Stimulated activated CD4-positive, alpha-beta T cell treated with anti-CD3 and anti-CD28 coated beads, Interleukin-15, amount 100 ng/mL, for 24 hours (primary cell): ENCODE measurements at regions not wholly inside any gene's neighbourhood (a gene's known extent, or its start where the extent isn't known, plus 50 kb on each side); places are given as distances from the start of the nearest gene placed in this dataset.
"Not testable (repeated sequence)": the region's sequence is repeated elsewhere in the genome, so short reads cannot be mapped to it uniquely, and the experiment has no call there.

Experiments
- DNase-seq: peaks from one replicate; pipeline ENCODE4 v3.0.0-alpha.2; 2020

GRCh38 chr4:49510238-49510637 is 524.2 kb downstream of the CWH43 start:
- DNase-seq = not testable (repeated sequence)

- not testable (repeated sequence) for DNase-seq
Measured at GRCh38 chr4:49511353-49511752, 525.3 kb downstream of the CWH43 start.

- not testable (repeated sequence) for DNase-seq
Measured at GRCh38 chr4:49511881-49512491, 525.9 kb downstream of the CWH43 start.

GRCh38 chr4:49512641-49513545 is 526.8 kb downstream of the CWH43 start:
- peak; percentile 5 for DNase-seq

- not testable (repeated sequence) for DNase-seq
Measured at GRCh38 chr4:49513546-49514115, 527.6 kb downstream of the CWH43 start.

GRCh38 chr4:49514171-49514699 is 528.2 kb downstream of the CWH43 start:
- not testable (repeated sequence) for DNase-seq

- DNase-seq = not testable (repeated sequence)
Measured at GRCh38 chr4:49514841-49515240, 528.8 kb downstream of the CWH43 start.

GRCh38 chr4:49515241-49515640 is 529.2 kb downstream of the CWH43 start:
- DNase-seq = not testable (repeated sequence)

- DNase-seq = not testable (repeated sequence)
Measured at GRCh38 chr4:49516096-49516495, 530.0 kb downstream of the CWH43 start.

GRCh38 chr4:49516796-49517195 is 530.7 kb downstream of the CWH43 start:
- DNase-seq = no peak

- not testable (repeated sequence) for DNase-seq
Measured at GRCh38 chr4:49517485-49518205, 531.6 kb downstream of the CWH43 start.

GRCh38 chr4:49519150-49520035 is 533.3 kb downstream of the CWH43 start:
- not testable (repeated sequence) for DNase-seq

- DNase-seq = not testable (repeated sequence)
Measured at GRCh38 chr4:49523816-49524765, 538.0 kb downstream of the CWH43 start.

- not testable (repeated sequence) for DNase-seq
Measured at GRCh38 chr4:49558916-49559676, 573.0 kb downstream of the CWH43 start.

- not testable (repeated sequence) for DNase-seq
Measured at GRCh38 chr4:49560131-49560816, 574.2 kb downstream of the CWH43 start.

GRCh38 chr4:49560883-49561282 is 574.8 kb downstream of the CWH43 start:
- not testable (repeated sequence) for DNase-seq

GRCh38 chr4:49570248-49570647 is 584.2 kb downstream of the CWH43 start:
- DNase-seq = not testable (repeated sequence)

- not testable (repeated sequence) for DNase-seq
Measured at GRCh38 chr4:49573666-49574215, 587.7 kb downstream of the CWH43 start.

- DNase-seq = not testable (repeated sequence)
Measured at GRCh38 chr4:49575250-49575649, 589.2 kb downstream of the CWH43 start.
